ENCODE measurements at regions not wholly inside any gene's neighbourhood (a gene's known extent, or its start where the extent isn't known, plus 50 kb on each side); places are given as distances from the start of the nearest gene placed in this dataset.

DNA sequence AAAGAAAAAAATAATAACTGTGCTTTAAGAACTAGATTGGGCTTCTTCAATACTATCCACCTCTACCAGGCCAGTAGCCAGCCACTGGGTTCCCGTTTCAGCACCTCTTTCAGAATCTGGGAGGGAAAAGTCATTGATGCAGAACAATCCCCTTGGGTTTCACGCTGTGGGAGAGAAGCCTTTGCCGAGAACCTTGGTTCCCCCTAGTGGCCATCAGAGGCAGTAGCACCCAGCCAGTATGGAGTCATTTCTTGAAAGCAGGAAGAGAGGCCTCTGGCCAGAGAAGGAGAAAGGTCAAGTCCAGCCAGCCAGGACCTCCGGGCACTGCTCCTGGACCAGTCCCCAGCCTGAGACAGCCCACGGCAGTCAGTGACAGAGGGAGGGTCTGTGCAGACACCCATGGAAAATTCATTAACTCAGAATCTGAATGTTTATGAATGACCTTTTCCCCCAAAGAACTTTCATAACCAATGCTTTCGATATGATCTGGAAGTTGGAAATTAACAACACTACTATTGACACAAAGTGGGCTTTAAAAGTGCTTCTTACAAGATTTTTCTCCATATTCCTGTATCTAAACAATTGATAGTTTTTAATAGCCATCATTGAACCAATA lies 51.2 kb upstream of the CDH5 start:
- no peak for DNase-seq (ENCODE audit: low spot score)

DNA sequence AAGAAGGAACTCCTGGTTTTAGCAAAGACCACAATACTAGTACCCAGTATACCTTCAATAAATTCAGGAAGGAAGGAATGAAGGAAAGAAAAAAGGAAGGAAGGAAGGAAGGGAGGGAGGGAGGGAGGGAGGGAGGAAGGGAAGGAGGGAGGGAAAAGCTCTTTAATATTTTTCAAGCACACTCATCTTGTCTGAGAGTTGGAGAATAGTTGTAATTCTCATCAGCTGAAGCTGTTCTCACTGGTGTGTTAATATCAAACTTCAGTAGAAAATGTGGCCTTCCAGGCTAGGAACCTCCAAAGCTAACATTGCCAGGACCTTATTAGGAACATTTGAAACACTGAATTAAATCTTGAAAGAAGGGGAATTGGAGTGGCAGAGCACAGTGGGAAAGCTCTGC lies 55.2 kb upstream of the CDH5 start:
- DNase-seq (ENCODE audit: low spot score), result no peak

DNA sequence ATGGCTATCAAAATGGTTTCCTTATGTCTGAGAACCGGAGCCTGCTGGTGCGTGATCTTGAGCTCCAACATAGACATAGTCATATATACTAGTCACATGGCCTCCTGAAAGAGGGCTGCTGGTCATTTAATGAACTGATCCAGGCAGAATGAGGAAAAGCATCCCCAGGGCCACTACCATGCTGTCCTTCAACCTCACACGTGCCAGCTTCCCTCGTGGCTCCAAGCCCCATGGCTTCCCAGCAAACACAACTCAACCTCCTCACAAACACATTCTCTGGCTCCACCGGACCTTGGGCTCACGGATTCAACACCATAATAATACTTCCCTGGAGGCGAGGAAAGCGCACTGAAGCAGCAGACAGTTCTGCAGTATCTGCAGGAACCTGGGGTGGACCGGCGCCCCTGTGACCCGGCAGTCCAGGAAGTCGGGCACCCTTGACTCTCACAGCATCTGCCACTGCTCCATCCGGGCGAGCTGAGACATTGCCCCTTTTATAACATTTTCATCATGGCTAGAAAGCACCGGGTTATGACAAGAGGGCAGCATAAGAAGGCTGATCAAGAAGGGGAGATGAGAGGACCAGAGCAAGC lies 57.2 kb upstream of the CDH5 start:
- DNase-seq (ENCODE audit: low spot score), result no peak

DNA sequence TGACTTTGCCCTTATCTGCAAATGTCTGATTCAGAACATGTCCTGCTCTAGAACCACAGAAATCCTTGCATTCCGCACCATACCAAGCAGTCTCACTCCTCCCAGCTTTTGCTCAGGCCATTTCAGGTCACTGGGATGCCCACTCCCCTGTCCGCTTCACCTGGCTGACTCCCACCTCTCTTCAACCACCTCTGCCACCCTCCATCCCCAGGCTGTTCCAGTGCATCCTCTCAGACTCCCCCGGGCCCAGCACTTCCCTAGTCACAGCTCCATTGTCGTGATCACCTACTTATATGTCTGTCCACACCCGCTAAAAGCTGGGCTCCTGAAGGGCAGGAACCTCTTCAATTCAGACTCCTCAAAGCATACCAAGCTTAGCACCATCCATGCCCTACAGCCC lies 58.4 kb upstream of the CDH5 start:
- DNase-seq (ENCODE audit: low spot score), result no peak

GRCh38 chr16:66306366-66307150 lies 59.9 kb upstream of the CDH5 start:
- DNase-seq (ENCODE audit: low spot score), result peak; percentile 59

DNA sequence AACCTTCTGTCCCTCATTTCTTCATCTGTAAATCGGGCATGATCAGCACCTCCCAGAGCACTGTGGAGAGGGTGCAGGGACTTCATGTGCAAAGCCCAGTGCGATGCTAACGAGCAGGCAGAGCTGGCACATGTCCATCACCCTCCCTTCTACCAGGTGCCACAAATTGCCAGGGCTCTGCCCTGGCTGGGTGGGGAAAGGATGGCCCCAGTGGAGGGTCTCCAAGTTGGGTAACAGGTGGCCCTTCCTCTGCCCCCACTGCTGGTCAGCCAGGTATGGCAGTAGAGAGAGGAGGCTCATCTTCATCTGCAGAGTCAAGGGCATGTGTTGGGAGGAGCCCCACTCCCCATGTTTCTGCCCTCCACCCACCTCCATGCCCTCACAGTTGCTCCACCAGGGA lies 61.5 kb upstream of the CDH5 start:
- peak; percentile 71 for DNase-seq (ENCODE audit: low spot score)

GRCh38 chr16:66304151-66304550 lies 62.3 kb upstream of the CDH5 start:
- DNase-seq (ENCODE audit: low spot score), result peak; percentile 55

DNA sequence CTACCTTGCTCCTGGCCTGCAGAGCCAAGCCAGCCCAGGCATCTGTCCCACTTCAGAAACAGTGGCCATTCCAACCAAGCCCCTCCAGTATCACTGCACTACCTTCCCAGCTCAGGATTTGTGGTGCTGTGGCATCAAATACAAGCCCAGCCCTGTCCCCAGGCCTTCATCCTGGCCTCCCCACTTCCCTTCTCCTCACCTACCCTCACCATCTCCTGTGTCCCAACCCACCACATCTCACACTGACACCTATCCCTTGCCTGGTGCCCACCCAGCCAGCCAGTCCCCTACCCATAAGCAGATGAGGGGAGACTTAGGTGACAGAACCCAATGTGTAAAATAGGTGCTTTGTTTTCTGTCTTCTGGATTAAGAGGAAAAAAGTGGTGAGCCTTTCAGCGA lies 66.0 kb upstream of the CDH5 start:
- DNase-seq (ENCODE audit: low spot score), result peak; percentile 47

DNA sequence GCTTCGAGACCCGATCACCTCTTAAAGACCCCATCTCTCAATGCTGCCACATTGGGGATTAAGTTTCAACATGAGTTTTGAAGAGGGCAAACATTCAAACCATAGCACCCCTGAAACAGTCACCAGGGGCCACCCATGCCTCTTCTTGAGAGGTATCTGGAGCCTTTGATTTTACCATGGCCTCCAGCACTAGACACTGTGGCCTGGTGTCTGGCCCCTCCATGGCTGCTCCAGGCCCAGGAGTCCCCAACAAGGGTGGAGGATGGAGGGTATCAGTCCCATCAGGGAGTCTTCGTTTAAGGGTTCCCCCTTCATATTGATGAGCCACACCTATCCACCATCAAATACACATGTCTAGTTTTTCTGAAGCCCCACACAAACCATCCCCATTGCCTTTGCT lies 66.5 kb upstream of the CDH5 start:
- DNase-seq (ENCODE audit: low spot score), result peak; percentile 5

DNA sequence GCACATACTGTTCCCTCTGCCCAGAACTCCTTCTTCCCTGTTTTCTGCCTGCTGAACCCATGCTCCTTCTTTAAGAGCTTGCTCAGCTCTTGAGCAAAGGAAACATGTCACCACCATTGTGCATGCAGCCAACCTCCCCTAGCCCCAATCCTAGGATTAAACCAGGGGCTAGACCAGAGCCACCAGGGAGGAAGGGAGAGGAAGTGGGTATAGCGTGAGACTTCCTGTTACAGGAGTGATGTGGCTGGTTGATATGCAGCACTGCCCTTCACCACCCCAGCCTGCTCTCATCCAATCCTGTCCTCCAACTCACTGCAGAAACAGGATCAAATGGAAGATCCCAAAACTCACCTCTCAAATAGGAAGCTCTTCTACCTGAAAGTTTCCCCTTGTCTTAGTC lies 67.1 kb upstream of the CDH5 start:
- peak; percentile 16 for DNase-seq (ENCODE audit: low spot score)

GRCh38 chr16:66298571-66299120 lies 67.8 kb upstream of the CDH5 start:
- DNase-seq (ENCODE audit: low spot score), result peak; percentile 14

GRCh38 chr16:66298006-66298405 lies 68.5 kb upstream of the CDH5 start:
- peak; percentile 26 for DNase-seq (ENCODE audit: low spot score)

DNA sequence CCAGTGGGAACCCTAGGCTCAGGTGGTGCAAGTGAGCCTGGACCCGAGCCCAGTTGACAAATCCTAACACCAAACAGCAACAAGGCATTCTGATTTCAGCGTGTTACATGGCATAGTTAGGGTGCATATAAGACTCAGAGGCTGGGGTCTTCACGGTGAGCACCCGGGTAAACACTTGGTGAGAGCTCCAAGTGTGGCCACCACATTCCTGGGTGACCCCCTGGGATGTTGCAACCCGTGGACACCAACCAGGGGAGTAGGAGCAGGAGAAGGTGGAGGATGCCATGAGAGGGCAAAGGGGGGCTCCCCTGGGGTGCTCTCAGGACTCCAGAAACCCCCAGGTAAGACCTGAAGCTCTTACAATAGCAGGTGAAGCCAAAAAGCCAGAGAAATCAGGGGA lies 69.9 kb upstream of the CDH5 start:
- no peak for DNase-seq (ENCODE audit: low spot score)

- peak; percentile 64 for DNase-seq (ENCODE audit: low spot score)
These were observed 70.5 kb upstream of the CDH5 start for GRCh38 chr16:66295761-66296546.

GRCh38 chr16:66295213-66295612 lies 71.3 kb upstream of the CDH5 start:
- peak; percentile 39 for DNase-seq (ENCODE audit: low spot score)

DNA sequence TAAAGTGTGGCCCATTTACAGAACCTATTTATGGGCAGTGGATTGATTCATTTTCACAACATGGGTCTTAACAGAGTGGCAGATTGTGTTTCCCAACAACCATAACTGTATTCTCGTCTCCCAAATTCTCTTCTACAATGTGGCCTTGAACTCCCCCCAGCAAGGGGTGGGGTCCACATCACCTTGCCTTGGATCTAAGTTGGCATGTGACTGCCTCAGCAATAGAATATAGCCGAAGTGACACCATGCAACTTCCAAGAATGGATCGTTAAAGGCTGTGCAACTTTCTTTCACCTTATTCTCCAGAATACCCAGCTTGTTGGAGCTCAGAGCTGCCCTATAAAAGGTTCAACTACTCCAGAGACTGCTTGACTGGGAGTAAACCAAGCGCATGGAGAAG lies 72.0 kb upstream of the CDH5 start:
- no peak for DNase-seq (ENCODE audit: low spot score)

DNA sequence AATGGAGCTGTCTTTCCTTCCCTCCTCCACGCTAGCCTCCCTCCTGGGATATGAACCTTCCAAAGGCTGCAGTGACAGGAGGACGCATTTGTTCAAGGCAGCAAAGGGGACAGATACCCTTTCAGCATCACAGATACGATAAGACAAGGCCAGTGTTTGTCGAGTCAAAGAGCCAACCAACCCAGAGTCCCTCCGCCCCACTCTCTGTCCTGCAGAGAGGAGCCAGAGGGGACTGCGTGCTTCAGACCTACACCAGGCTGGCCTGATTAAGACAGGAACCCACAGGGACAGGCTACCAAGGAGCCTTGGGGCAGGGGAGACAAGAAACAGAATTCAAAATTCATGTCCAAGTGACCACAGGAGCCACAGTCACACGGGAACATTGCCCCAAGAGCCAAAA lies 72.6 kb upstream of the CDH5 start:
- peak; percentile 37 for DNase-seq (ENCODE audit: low spot score)

DNA sequence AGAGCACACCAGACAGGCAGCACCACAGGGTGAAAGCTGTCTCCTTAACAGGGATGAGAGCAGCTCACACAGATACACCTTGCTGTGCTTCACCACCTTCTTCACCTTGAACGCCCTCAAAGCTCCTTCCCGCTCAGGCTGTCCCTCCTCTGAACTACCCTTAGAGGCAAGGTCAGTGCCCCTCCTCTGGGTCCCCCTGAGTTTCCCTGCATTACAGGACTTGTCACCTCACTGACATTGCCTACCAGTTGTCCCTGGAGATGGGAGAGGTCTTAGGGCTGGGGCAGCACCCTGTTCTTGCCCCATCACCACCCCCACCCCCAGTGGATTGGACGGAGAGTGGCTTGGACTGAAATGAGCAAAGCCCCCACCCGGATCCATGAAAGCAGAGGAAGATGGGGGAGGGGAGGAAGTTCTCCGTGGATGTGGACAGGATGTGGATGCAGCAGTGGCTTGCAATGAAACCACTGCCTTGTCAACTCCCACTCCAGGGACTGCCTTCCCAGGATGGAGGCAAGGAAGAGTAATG lies 73.2 kb upstream of the CDH5 start:
- peak; percentile 35 for DNase-seq (ENCODE audit: low spot score)

- peak; percentile 55 for DNase-seq (ENCODE audit: low spot score)
These were observed 74.1 kb upstream of the CDH5 start for GRCh38 chr16:66292241-66292935.

DNA sequence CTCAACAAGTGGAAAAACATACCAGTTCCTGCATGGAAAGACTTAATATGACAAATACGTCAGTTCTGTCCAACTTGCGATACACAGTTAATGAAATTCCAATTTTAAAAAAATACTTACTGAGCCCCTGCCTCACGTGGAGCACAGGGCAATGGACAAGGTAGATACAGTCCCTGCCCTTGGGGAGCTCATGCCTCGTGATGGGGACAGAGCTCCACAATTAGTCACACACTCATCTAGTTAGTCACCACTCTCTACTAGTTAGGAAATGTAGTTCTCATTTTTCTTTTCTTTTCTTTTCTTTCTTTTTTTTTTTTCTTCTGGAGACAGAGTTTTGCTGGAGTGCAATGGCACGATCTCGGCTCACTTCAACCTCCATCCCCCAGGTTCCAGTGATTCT lies 74.7 kb upstream of the CDH5 start:
- DNase-seq (ENCODE audit: low spot score), result peak; percentile 5

DNA sequence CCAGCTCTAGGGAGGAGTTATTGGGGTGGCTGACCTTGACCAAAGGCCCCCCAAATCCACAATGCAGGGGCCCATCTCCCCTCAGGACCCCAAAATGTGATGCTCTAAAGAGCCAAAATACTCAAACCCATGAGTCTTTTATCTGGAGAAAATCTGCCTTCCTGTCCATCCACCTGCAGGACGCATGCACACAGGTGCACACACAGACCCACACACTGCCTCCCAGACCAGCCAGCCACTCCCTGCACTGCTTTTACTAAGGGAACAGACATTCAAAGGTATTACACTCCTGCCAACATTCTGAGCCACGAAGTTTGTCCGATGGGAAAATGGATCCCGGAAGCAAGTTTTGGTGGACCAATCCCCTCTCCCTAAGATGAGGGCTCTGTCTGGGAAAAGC lies 76.1 kb upstream of the CDH5 start:
- peak; percentile 67 for DNase-seq (ENCODE audit: low spot score)
